ENCODE measurements at regions not wholly inside any gene's neighbourhood (a gene's known extent, or its start where the extent isn't known, plus 50 kb on each side); places are given as distances from the start of the nearest gene placed in this dataset.

DNA sequence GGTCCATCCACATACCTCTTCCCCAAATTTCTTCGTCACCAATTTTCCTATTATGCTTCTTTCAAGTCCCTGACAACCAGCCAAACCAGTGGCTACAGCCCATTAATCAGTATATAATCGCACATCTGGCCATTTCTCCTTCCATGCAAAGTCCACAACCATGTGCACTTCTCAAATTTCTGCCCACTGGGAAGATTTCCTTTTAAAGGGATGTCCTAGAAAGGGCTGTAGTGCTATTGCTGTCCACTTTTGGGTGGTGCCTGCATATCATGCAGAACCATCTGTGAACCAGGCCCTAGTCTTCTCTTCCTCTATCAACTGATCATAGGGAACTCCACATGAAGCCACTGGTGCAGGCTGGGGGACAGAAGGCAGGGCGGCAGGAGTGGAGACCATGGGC, 55.2 kb upstream of the MID1IP1 start:
- no peak overlapping the region for H3K4me3 Mint-ChIP-seq
- intact Hi-C loops (cut with micrococcal nuclease), result no loop called here
- H3K9me3 Mint-ChIP-seq, result no peaks in the 10 kb centered on the region
- no peak for DNase-seq (ENCODE audit: low spot score)
- peaks cover 10% of the 10 kb centered on the region for H3K27me3 Mint-ChIP-seq (ENCODE audit: insufficient read depth)
- H3K27ac Mint-ChIP-seq, result no peak overlapping the region
- H3K36me3 Mint-ChIP-seq (ENCODE audit: low read depth), result no peaks in the 10 kb centered on the region
- H3K4me1 Mint-ChIP-seq (ENCODE audit: low read depth), result no peaks in the 10 kb centered on the region

DNA sequence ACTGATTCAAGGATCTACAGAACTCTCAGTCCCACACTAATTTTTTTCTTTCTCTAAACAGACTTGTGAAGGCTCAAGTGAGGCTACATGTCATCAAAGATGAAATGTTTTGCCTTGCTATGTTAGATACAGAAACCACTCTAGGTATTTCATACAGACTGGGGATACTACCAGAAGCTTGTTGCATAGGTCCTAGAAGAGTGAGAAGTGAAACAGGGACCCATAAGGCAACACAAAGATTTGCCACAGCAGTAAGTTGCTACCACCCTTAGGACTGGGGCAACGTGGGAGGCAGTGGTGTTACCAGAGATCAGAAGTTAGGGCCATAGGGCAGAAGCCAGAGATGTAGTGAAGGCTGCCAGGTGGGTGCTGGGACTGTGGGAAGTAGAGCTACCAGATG, 50.7 kb upstream of the MID1IP1 start:
- H3K4me3 Mint-ChIP-seq, result no peak overlapping the region
- peaks cover 3% of the 10 kb centered on the region for H3K27me3 Mint-ChIP-seq (ENCODE audit: insufficient read depth)
- no peaks in the 10 kb centered on the region for H3K9me3 Mint-ChIP-seq

More for the DNA sequence above, 50.7 kb upstream of the MID1IP1 start:
- intact Hi-C loops (cut with micrococcal nuclease), result loop anchor here (5.0 kb wide), 1 partner anchor 492 kb away; no protein-coding TSS in a partner anchor
- Mint-ChIP-seq H3K36me3 (ENCODE audit: low read depth) (no peaks in the 10 kb centered on the region), H3K4me1 (ENCODE audit: low read depth) (no peaks in the 10 kb centered on the region), H3K27ac (no peak overlapping the region)
- no peak for DNase-seq (ENCODE audit: low spot score)

Data from activated T-helper 1 cell treated with anti-CD3 and anti-CD28 coated beads, Interleukin-12 subunit alpha, Interleukin-12 subunit beta, Interleukin-2, Interleukin-4 antibody, amounts not matched to agents 30 ng/mL and 10 ng/mL and 1 ng/mL, durations not matched to agents 14 hours and 24 hours and 36 hours (primary cell).